Activated effector memory CD4-positive, alpha-beta T cell treated with Interleukin-2 at 50 U/mL for 16 hours (primary cell): ENCODE measurements at regions not wholly inside any gene's neighbourhood (a gene's known extent, or its start where the extent isn't known, plus 50 kb on each side); places are given as distances from the start of the nearest gene placed in this dataset.
A peak's percentile ranks its signal among the peaks of the same experiment; 100 is the strongest.

Source experiments
- DNase-seq: peaks from one replicate; pipeline ENCODE4 v3.0.0-alpha.2; 2020

- no peak for DNase-seq
Measured at GRCh38 chr6:166770216-166771116, 143.4 kb upstream of the RPS6KA2 start.

- no peak for DNase-seq
Measured at GRCh38 chr6:166769648-166770047, 142.6 kb upstream of the RPS6KA2 start.

GRCh38 chr6:166768761-166769160 is 141.7 kb upstream of the RPS6KA2 start:
- no peak for DNase-seq

GRCh38 chr6:166767230-166767629 is 140.2 kb upstream of the RPS6KA2 start:
- no peak for DNase-seq

DNA sequence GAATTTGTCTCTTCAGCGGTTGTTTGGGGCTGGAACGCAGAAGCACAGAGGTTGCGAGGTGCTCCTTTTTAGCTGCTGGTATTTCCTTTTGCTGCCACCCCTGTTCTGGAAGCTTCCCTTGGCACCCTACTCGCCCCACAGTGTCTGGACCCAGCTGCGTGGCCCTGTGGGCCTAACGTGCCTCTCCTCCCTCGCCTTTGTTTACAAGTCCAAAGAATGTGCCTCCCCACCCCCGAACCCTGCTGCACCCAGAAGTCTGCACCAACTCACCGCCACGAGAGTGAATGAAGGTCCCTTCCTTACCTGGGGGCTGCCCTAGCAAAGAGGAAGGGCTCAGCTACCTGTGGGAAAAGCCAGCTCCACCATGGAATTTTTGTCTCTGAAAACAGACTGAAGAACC is 139.7 kb upstream of the RPS6KA2 start:
- no peak for DNase-seq

DNA sequence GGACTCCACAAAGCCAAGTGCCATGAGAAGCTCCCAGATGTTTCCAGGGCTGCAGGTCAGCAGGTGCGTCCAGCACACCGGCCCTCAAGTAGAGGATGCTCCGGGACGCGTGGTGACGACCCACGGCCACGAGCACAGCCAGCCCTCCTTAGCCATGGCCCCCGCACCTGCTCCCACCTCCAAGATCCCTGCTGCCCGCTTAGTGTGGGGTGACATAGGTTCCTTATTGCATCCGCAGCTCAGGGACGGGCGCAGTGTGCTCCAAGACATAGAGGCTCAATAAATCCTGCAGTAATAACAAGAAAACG is 138.1 kb upstream of the RPS6KA2 start:
- DNase-seq = no peak

GRCh38 chr6:166764473-166765233 is 137.6 kb upstream of the RPS6KA2 start:
- no peak for DNase-seq

GRCh38 chr6:166763606-166764472 is 136.8 kb upstream of the RPS6KA2 start:
- no peak for DNase-seq

- no peak for DNase-seq
Measured at GRCh38 chr6:166761801-166762200, 134.8 kb upstream of the RPS6KA2 start.

DNA sequence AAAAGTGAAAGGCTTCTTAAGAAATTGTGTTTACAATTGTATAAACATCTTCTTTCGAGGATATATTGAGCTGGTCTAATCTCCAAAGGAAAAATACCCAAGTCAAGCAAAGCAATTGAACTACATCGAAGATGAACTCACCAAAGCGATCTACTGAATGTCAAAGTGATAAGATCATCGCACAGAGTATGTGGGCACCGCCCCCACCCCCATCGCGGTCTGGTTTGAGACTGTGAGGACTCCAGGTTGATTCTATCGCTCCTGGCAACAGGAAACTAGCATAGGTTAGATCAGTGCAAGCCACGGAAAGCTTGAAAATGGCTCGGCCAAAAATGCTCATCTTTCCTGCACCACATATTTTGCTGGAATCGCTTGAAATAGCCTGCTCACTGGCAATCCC is 133.2 kb upstream of the RPS6KA2 start:
- DNase-seq = peak; percentile 64

DNA sequence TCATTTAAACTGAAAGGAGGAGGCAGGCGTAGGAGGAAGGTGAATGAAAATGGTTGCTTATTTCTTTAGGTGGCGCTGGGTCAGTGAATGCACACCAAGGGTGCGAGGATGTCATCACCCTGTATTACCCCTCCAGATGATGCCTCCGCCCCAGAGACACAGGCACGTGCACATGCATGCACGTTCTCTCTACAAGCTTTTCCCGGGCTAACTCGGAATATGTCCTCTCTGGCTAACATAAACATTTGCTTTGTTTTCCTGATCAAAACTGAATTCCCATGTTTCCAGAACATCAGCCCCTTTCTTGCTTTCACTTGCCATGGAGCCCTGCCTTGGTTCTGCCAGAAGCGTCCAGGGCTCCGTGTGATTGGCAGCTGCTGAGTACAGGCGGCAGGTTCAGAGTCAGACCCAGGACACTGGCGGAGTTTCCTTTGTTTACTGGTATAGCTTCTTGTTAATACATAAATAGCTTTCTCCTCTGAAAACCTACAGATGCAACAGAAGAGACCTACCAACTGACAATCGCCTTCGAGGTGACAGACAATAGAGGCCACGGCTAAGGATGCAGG is 131.2 kb upstream of the RPS6KA2 start:
- no peak for DNase-seq

GRCh38 chr6:166757232-166758135 is 130.4 kb upstream of the RPS6KA2 start:
- no peak for DNase-seq

DNA sequence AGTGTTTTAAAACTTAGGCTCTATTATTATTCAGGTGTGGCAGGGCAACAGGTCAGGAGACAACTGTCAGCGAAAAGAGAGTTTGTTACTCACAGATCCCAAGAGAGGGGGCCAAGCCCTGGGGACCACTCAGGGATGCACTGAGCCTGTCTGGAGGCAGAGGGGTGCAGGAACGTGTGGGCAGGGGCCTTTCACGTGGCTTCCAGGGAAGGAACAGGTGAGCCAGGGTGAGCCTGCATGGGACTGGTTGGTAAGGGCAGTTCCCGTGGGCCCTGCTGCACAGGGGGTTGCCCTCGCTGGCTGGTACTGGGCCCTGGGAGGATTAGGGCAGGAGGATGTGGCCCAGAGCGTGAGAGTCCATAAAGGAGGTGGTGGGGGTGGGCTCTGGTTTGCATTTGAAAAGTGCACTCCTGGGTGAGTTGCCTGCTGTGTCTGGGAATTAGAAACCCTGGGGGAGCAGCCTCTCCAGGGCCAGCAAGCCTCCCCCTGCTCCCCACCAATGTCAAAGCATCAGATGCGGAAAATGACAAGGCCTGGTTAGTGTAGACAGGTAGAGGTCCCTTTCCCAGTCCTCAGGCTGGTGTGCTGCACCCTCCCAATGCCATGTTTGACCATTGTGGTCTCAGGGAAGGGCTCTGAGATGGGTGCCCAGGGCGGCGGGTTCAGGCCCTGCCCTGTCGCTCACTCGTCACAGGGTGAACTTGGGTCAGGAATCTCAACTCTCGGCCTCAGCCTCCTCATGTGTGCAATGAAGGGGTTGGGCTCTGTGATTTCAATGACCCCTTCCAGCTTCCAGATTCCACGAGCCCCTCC is 127.4 kb upstream of the RPS6KA2 start:
- no peak for DNase-seq

GRCh38 chr6:166752928-166753721 is 126.1 kb upstream of the RPS6KA2 start:
- DNase-seq = no peak

DNA sequence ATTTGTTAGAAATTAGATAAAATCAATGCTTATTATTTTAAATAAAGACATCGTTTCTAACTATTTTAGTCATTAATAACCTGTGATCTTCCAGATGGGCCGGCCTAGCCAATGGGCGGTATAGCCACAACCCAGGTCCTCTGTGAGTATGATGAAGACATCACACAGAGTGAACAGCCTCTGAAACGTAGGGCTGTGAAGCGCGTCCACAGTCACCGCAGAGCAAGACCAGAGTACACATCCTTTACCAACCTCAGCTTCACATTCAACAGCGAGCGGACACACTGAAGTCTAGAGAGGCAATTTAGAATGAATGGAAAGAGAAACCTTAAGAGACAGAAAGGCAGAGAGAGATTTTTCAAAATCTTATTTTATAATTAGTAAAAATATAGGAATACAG is 125.0 kb upstream of the RPS6KA2 start:
- no peak for DNase-seq

DNA sequence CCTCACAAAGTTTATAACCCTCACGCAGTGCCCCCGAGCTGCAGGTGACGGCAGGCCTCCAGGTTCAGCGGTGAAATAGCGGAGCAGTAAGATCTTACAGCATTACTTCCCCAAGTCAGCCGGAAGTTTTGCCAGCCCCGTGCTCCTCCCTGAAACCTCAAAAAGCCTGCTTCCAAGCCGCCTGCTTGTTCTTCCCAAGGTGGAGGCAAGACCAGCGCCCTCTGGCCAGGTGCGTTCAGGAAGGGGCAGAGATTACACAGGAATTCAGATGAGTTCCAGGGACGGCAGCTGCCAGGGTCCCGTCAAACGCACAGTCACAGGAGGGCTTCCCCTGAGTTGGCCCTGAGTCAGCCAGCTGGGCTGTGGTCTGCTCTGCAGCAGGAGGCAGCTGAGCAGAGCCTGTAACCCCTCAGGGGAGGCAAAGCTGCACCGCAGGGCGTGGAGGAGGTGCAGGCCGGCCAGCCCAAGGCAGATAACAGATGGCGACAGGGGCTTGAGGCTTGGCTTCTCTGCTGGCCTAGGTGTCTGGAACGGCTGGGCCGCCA is 124.1 kb upstream of the RPS6KA2 start:
- no peak for DNase-seq

- no peak for DNase-seq
Measured at GRCh38 chr6:166750108-166750793, 123.2 kb upstream of the RPS6KA2 start.

GRCh38 chr6:166749666-166750065 is 122.6 kb upstream of the RPS6KA2 start:
- DNase-seq = no peak
